HG02571 (cell line): ENCODE measurements at regions not wholly inside any gene's neighbourhood (a gene's known extent, or its start where the extent isn't known, plus 50 kb on each side); places are given as distances from the start of the nearest gene placed in this dataset.
"Not testable (repeated sequence)": the region's sequence is repeated elsewhere in the genome, so short reads cannot be mapped to it uniquely, and the experiment has no call there.

Source experiments
- ATAC-seq: cut with Tn5 transposase; IDR thresholded peaks from one replicate; pipeline ENCODE4 v1.9.1; 2021; ENCODE audit warnings: mild to moderate bottlenecking, moderate library complexity; ENCODE audit not compliant: unreplicated experiment

DNA sequence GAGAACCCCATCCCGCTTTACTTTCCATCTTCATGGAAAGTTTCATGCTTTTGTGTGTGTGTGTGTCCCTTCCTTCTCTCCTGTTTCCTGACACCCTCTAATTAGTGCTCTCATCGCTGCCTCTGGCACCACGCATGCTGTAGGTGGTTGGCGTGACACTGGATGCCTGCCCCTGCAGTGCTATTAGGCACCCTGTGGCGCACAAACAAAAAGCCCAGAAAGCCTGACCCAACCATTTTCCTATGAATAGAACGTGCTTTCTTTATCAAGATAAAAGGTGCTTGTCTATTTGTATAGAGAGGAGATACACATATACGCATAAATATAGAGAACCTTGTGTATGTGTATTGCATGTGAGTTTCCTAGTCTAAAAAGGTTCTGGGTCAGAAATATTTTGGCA lies 120.8 kb upstream of the CDCA7L start:
- ATAC-seq = no peak

DNA sequence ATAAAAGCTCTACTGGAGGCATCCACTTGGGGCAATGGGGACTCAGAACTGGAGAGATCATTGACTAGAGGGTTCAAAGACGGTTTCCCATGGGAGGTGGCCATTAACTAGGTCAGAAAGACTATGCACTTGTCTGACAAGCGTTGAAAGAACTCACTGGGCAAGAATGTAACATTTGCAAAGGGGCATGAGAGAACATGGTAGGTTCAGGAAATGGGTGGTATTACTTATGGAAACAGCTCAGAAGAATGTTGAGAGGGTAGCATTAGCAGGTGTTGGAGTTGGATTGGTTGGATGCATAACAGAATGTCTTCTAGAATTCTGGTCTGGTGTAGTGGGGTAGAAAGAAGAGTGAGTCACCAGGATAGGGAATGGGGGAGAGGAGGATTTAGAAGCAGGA lies 119.1 kb upstream of the CDCA7L start:
- no peak for ATAC-seq

DNA sequence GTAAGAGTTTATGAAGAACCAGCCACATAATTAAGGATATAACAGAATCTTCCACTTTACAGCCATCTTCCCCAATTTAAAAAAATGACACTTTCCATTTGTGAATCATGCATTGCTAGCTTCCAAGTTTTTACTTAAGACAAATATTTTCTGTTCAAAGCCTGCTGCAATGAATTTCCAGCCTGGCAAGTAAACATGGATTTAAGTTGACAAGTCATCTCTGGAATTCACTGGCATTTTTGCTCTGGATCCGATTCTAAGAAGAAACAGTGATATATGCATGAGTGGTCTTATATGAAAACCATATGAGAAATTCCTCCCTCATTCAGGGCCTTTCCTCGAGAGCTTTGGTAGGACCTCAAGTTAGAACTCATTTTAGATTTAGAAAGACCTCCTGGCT lies 116.1 kb upstream of the CDCA7L start:
- ATAC-seq = no peak

DNA sequence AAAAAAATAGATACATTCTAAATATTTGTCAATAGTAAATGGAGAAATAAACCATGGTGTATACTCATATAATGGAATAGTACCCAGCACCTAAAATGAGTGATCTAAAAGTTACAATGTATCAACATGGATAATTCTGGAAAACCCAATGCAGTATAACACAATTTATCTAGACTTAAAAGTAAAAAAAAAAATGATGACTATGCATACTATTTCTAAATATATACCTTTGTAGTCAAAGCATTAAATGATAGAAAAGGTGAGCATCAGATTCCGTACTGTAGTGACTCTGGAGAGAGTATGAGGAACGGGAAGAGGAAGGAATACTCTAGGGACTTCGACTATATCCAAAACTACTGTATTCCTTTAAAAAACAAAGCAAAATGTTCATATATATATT lies 115.2 kb upstream of the CDCA7L start:
- no peak for ATAC-seq

DNA sequence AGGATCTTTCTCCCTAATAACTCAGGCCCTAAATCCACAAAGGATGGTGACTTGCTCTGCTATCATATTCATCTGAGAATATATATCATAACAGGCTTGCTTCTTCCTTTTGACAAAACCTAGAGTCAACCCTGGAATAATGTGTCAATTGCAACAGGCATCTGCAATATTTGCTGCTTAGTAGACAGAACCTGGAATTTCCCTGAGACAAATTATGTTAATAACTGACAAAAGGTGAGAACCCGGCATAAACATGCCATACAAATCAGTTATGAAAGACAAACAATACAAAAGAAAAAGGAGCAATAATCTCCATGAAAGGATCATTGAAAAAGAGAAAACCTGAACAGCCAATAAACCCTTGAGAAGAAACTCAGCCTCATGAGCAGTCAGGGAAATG lies 114.5 kb upstream of the CDCA7L start:
- no peak for ATAC-seq

DNA sequence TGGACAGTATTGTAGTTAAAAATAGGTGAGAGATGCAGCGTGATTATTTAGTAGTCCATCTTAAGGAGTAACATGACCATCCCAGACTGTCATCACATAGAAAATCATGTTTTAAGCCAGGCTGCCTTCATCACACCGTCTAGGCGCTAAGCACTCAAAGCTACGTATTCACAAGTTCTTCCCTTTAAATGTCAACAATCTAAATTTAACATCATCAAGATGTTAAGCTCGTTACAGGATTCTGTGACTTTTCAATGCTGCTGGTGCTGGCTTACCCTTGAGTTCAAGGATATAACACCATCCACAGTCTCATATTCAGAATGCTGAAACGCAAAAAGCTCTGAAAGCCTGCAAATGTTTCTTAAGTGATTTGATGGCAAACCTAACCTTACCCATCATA lies 109.5 kb upstream of the CDCA7L start:
- ATAC-seq = no peak

DNA sequence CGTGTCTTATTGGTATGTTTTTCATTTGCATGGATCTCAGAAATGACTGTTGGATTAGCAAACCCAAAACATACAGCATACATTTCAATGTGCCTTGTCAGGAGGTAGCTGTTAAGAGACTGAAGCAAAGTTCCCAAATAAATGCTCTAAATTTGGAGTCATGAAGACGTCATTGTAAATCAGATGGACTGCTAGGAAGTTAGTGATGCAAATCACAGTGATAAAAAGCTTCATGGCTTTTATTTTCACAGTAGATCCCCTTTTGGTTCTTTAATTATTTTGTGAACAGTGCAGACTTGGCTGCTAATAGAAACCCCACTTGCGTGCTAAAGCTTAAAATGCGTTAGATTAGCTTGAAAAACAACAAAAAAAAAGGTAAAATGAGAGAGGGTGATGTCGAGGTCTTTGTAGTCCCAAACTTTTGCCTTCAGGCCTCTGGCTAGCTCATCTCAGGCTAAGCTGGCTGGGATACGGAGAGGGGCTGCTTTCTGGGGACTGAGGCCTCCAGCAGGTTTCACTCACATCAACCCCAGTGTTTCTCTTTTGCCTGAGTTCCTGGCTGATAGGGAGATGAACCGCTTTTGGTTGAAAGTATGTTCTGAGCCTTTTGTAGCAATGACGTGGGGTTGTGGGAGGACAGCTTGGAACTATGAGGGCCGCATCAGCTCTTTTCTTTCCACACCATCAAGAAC lies 107.1 kb upstream of the CDCA7L start:
- ATAC-seq = no peak

DNA sequence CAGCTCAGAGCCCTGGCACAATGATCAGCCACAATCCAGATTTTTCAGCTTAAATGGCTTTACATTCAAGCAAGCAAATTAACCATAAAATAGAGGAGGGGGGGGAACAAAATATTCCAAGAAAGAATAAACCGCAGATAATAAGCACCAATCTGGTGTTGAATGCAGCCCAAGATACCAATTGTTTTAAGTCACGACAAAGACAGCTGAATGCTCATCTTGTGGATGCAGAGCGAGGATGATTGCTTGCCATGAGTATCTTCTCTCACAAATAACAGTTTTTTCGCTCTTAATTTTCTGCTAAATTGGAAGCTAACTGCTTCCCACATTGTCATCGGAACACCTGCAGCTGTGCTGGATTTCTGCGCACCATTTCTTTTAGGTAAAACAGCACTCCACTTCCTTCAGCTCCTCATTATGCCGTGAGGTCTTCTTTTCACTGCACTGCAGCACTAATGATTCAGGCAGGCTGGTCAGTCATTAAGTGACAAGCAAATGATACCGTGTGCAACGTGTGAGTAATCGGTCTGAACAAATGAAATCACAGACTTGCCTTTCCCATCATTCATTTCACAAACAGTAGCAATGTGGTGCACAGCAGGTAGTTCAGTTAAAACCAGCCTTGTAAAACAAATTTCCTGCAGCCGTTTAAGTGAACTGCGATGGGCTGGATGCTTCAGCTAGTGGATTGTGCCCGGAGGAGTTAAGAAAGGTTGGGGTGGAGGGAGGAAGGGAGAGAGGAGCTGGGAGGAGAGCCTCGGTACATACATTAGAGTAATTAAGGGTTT lies 106.4 kb upstream of the CDCA7L start:
- ATAC-seq = no peak

DNA sequence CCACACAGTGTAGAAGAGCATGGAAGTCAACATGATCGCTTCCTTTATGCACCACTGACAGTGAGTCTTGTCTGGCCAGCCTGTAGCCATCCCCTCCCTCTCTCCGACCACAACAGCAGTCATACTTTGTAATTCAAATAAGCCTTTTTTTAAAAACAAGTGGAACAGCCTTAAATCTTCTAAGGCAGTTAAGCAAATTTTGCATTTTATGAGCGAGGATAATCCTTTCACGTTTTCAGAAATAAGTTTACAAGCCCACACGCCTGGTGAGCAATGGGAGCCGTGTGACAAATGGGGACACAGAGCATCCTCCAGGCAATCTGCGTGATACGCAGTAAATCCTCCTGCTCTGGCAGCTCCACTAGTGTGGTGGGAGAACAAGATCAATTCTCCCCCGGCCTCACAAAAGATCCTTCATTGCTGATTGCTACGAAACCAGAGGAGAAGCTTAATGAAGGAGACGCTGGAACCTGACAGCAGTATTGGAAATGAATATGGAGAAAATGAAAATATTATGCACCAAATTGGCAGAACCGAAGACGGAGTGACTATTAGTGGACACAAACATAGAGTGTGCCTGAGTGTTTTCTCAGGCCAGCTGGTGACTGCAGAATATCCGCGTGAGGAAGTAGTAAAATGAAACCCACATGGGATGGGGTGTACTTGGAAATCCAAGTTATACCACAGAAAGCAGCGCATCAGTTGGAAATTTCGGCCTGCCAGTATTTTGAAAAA lies 104.2 kb upstream of the CDCA7L start:
- no peak for ATAC-seq

DNA sequence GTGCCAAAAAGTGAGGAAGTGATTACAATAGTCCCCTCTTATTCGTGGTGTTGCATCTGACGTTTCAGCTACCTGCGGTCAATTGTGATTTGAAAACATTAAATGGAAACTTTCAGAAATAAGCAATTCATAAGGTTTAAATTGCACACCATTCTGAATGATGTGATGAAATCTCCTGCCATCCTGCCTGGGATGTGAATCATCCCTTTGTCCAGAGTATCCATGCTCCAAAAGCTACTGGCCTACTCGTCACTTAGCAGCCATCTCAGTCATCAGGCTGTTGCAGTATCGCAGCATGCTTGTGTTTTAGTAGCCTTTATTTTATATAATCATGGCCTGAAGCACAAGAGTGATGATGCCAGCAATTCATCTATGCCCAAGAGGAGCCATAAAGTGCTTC lies 97.7 kb upstream of the CDCA7L start:
- ATAC-seq = no peak

DNA sequence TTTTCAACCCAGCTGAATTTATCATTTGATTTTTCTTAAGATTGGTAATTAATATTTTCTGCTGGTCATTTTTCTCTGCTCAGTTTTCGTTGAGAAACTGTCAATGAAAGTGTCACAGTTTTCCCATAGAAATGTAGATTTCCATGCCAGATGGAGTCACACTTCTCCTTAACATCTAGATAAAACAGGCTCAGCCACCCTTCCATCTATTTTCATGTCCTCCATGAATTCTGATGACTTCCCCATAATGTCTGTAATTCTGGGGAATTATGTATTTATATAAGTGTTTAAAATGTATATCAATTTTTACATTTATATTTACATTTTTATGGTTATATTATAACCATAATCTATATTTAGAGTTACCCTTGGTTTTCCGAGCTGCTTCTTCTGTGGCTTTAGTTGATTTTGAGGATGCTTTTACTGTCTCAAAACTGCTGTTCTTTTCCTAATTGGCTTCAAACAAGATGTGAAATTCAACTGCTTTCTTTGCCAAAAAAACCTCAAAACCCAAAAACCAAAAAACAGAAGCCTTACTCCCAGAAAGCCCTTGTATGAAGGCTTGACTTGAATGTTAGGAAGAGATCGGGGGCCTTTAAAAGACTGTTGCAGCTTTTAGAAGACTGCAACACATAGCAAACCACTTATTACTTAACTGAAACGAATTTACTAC lies 95.4 kb upstream of the CDCA7L start:
- no peak for ATAC-seq

DNA sequence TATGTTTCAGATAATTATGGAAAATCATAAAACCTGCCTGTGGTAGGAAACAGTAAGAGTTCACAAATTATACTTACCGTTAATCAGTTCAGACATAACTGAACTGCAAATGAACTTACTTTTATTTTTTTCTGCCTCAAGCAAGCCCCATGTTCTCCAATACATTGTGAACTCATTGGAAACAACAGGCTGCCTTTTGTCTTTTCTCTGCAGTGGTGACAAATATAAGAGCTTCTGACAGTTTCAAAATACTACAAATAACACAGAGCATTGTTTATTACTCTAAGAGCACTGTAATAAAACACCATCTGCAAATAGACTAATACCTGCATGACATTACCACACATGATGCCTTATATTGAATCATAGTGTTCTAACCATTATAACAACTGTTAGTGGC lies 94.0 kb upstream of the CDCA7L start:
- ATAC-seq = no peak

DNA sequence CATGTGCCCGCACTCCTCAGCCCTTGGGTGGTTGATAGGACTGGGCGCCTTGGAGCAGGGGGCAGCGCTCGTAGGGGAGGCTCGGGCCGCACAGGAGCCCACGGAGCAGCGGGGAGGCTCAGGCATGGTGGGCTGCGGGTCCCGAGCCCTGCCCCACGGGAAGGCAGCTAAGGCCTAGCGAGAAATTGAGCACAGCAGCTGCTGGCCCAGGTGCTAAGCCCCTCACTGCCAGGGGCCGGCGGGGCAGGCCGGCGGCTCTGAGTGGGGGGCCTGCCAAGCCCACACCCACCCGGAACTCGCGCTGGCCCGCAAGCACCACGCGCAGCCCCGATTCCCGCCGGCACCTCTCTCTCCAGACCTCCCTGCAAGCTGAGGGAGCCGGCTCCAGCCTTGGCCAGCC lies 86.7 kb upstream of the CDCA7L start:
- ATAC-seq = not testable (repeated sequence)

DNA sequence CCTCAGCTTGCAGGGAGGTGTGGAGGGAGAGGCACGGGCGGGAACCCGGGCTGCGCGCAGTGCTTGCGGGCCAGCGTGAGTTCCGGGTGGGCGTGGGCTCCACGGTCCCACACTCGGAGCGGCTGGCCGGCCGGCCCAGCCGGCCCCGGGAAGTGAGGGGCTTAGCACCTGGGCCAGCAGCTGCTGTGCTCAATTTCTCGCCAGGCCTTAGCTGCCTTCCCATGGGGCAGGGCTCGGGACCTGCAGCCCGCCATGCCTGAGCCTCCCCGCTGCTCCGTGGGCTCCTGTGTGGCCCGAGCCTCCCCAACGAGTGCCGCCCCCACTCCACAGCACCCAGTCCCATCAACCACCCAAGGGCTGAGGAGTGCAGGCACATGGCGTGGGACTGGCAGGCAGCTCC lies 83.0 kb upstream of the CDCA7L start:
- not testable (repeated sequence) for ATAC-seq

DNA sequence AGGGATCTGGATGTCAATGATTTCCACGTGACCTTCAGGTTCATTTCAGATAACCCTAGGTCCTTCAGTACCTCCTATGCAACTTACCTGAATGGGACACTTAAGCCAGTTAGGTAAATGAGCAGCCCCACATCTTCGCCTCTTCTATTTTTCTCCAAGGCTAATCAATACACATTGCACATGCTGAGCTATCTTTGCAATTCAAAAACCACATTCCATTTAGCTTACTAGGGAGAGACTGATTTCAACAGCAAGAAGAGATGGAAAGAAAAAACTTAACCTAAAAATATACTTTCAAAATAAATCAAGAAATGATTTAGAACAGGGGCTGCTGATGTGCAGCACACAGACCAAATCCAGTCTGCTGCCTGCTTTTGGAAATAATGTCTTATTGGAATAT lies 81.8 kb upstream of the CDCA7L start:
- ATAC-seq = no peak

DNA sequence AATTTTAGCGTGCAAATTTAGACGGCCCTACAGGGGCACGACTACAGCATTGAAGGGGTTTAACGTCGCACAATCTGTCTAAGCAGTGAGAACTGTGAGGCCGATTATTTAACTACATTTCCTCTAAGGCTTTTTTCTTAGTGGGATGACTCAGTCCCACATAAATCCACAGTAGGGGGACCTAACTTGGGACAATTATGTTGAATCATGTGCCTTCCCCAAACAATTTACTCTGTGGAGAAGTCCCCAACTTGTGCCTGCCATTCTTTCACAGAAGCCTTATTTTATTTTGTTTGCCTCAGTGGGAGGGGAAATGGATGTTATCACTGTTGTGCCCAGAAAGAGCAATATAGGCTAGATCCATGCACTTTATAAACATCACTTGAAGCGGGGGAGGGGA lies 80.3 kb upstream of the CDCA7L start:
- no peak for ATAC-seq

DNA sequence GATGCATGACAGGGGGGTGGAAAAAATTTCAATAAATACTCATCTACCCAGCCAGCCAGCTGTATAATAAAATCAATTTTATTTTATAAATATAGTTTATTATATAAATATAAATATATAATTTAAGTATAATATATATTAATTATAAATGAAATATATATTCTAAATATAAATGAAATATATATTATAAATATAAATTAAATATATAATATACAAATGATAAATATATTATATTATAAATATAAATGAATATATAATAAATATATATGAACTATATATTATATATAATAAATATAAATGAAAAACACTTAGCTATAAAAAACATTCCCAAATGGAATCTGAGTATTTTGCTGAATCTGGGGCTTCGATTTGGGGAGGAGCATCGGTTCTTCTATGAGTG lies 79.4 kb upstream of the CDCA7L start:
- no peak for ATAC-seq

DNA sequence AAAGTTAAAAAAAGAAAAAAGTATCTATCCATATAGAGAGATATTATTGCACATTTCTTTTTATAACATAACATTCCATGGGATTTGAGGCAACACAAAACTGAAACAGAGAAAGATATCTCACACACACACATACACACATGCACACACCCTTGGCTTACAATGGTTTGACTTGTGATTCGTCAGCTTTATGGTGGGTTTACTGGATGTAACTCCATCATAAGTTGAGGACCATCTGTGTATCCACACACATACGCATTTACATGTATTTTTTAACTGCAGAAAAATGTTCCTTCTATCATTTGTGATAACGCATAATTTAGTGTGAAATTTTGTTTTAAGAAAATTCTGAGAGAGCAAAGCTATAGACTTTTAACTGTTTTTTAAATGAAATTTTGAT lies 74.2 kb upstream of the CDCA7L start:
- ATAC-seq = no peak

DNA sequence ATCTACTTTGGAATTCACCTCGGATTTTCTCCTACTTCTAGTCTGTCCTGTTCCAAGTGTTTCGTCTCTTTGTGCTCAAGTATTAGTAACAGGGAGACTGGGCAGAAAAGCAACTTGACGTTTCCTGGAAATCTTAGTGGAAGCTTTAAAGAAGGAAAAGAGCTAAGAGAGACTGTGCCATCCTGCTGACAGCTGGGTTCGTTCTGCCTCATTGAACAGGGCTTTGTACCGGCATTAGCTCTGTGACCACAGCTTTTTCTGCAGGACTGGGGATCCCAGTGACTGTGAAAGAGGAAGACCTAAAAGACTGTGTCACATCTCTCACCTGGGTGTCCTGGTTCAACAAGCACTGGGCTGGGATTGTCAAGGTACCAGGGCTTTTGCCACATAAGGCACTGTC lies 70.8 kb upstream of the CDCA7L start:
- ATAC-seq = no peak

DNA sequence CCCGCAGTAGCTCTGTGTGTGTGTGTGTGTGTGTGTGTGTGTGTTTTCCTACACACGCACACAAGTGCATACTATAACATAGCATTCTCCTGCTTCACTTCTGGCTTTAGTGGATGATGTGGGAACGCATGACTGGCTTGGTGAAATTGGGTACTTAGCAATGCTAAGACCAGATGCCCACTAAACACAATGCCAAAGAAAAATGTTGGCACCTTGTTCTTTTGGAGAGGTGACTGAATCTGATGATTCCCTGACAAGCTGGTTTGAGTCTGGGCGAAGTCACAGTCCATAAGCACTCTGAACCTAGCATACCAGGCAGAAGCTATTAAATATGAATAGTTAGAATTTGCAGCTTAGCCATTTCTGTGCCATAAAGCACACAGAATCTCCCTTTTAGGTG lies 68.0 kb upstream of the CDCA7L start:
- ATAC-seq = no peak

DNA sequence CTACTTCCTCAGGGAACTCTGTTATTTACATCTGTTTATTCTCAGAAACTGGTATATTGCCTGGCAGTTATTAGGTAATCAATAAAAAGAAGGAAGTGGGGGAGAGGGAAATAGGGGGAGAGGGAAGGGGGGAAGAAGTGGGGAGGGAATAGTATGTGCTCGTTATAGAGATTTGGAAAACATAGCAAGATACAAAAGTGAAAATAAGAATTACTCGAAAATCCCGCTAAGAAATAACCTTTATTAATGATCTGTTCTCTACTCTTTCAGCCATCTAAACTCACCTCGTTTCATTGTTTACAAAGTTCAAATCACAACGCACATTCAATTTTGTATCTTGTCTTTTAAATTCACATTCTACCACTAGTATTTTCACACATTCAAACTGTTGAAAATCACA lies 63.0 kb upstream of the CDCA7L start:
- no peak for ATAC-seq

DNA sequence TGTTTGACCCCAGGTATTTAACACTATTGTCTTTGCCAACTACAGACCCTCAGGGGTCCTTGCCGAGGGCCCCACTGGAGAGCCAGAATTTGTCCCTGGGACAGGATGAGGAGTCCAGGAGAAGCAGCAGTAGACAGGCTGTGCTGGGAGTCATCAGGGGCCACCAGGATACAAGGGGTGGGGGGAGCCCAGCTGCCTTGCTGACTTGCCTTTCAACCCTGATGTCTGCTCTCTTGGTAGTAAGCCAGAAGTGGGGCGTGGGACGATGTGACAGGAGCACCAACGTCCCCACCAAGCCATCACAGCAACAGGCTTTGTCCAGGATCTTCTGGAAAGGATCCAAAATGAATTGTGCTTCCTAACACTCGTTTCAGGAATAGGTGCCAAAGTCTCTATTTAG lies 62.4 kb upstream of the CDCA7L start:
- no peak for ATAC-seq
